Heart right ventricle (tissue), 16 donors: ENCODE measurements at regions not wholly inside any gene's neighbourhood (a gene's known extent, or its start where the extent isn't known, plus 50 kb on each side); places are given as distances from the start of the nearest gene placed in this dataset.

Source experiments
- ATAC-seq, 8 donors: fragments of 200-7000 bp; cut with Tn5 transposase; one replicate each; pipeline ENCODE4 v1.9.1; 2020; ENCODE audit warnings: mild to moderate bottlenecking in 8 of 8, moderate library complexity in 8 of 8, moderate number of reproducible peaks in 1 of 8
- DNase-seq, 2 donors: peaks; one replicate each; pipeline ENCODE4 v3.0.0-alpha.2; 2020
- H3K27ac ChIP-seq, 10 donors: fragments of 200-600 bp; sonication (generic) in 2 of 10; one replicate each; pipeline versions ENCODE4 v1.5.0 to v1.8.0; 2020 to 2022; ENCODE audit warnings: mild to moderate bottlenecking in 3 of 10
- H3K27me3 ChIP-seq, 7 donors: fragments of 200-600 bp; one replicate each; pipeline ENCODE4 v1.8.0; 2021 to 2022; ENCODE audit warnings: mild to moderate bottlenecking in 2 of 7
- H3K36me3 ChIP-seq, 9 donors: fragments of 200-600 bp; sonication (generic) in 1 of 9; one replicate each; pipeline versions ENCODE4 v1.5.0 to v1.8.0; 2020 to 2022; ENCODE audit warnings: mild to moderate bottlenecking in 2 of 9
- H3K4me1 ChIP-seq, 9 donors: fragments of 200-600 bp; sonication (generic) in 1 of 9; one replicate each; pipeline versions ENCODE4 v1.5.0 to v1.8.0; 2020 to 2022; ENCODE audit warnings: mild to moderate bottlenecking in 4 of 9
- H3K4me3 ChIP-seq, 10 donors: fragments of 200-600 bp; sonication (generic) in 2 of 10; one replicate each; pipeline versions ENCODE4 v1.5.0 to v1.8.0; 2020 to 2022; ENCODE audit warnings: mild to moderate bottlenecking in 7 of 10, moderate library complexity in 2 of 10
- H3K9me3 ChIP-seq, 11 donors: fragments of 200-600 bp in 10 of 11; sonication (generic) in 2 of 11; one replicate each; pipeline versions ENCODE4 v1.5.0 to v1.8.0; 2013 to 2022; ENCODE audit warnings: mild to moderate bottlenecking in 2 of 11, control low read depth in 1 of 11, moderate library complexity in 1 of 11
- CTCF ChIP-seq, 9 donors: fragments of 200-600 bp; sonication (generic) in 2 of 9; IDR thresholded peaks; one replicate each; pipeline versions ENCODE4 v1.5.0 to v1.8.0; 2021 to 2022; ENCODE audit warnings: antibody characterized with exemption in 9 of 9, mild to moderate bottlenecking in 5 of 9, moderate library complexity in 1 of 9
- WGBS, 2 donors: extraction: QIAGEN DNeasy Blood & Tissue Kit; methylation state at CpG; one replicate each; pipeline ENCODE4 v1.1.7; 2013; ENCODE audit warnings: inconsistent platforms in 1 of 2; 5-methylcytosine and 5-hydroxymethylcytosine counted together
- intact Hi-C, 10 donors: fragments of 100-400 bp; cut with DNase I; formaldehyde crosslinking; loops; one replicate each; pipeline versions ENCODE4 v1.11.1 to v1.14.2; 2022
- donor health status: Arrhythmogenic right ventricular cardiomyopathy.
- donor health status: ischemic (EF 13 %, LVEDD 7.1; RV severe dilation, severe dysfunction).
- donor health status: healthy with polysubstance abuse.
- donor health status: DM: no; HTN: yes; CAD: no.
- donor health status: DM: no; HTN: no; CAD: no.
- donor health status: ischemic (EF 25% LVEDD 6.9; RV normal size, moderate dysfunction).
- donor health status: ischemic (EF 25% LVEDD 5.7; RV mildly dilated, moderate dysfunction).
- donor health status: healthy.
- donor health status: DM: yes; HTN: yes; CAD: no.
- donor health status: Ischemic cardiomyopathy.
- donor health status: ischemic (EF 35%, LVEDD 5.7; RV mildly dilated, moderate dysfunction).
- donor health status: nonischemic (EF 11% LVEDD 7.7; RV severe dilation, severe dysfunction).
- donor health status: DM: yes; HTN: yes; CAD: no.
- donor health status: PGD.
- donor health status: ischemic (EF 29% LVEDD 5.4; RV normal size, mild dysfunction).
- donor health status: nonischemic (EF 23%, LVEDD 6.1; RV moderate dilation, normal function).

GRCh38 chr5:4411664-4412063, 728.5 kb upstream of the ADAMTS16 start:
- DNase-seq (no peak), ATAC-seq (no peak)
- no peak for TF ChIP-seq CTCF (IDR thresholded peaks at IDR 0.05)
- Histone ChIP-seq H3K27ac (no peak overlapping the region), H3K27me3 (peaks cover 0 to 3% (median 0%) of the 10 kb centered on the region in 7 donors), H3K4me3 (no peak overlapping the region), H3K36me3 (no peaks in the 10 kb centered on the region), H3K4me1 (no peaks in the 10 kb centered on the region), H3K9me3 (no peaks in the 10 kb centered on the region)
- intact Hi-C loops: no loop called here
- WGBS, 2 donors: 70 to 76% methylated on average over 8 of the region's 8 CpGs

GRCh38 chr5:4413996-4414395, 726.1 kb upstream of the ADAMTS16 start:
- no peak for ATAC-seq
- Histone ChIP-seq H3K4me1 (no peaks in the 10 kb centered on the region), H3K4me3 (no peak overlapping the region), H3K36me3 (no peaks in the 10 kb centered on the region), H3K27ac (no peak overlapping the region), H3K9me3 (peaks cover 0 to 2% (median 0%) of the 10 kb centered on the region in 11 donors), H3K27me3 (peaks cover 0 to 3% (median 0%) of the 10 kb centered on the region in 7 donors)
- 57 to 58% methylated on average over 8 of the region's 8 CpGs for WGBS, 2 donors
- no peak for DNase-seq
- no peak for TF ChIP-seq CTCF (IDR thresholded peaks at IDR 0.05)
- intact Hi-C loops: no loop called here

- no peak for DNase-seq
- Histone ChIP-seq H3K4me1 (no peaks in the 10 kb centered on the region), H3K27ac (no peak overlapping the region), H3K36me3 (no peaks in the 10 kb centered on the region), H3K9me3 (peaks cover 0 to 2% (median 0%) of the 10 kb centered on the region in 11 donors), H3K4me3 (no peak overlapping the region), H3K27me3 (peaks cover 0 to 3% (median 0%) of the 10 kb centered on the region in 7 donors)
- no peak for ATAC-seq
- no peak for TF ChIP-seq CTCF (IDR thresholded peaks at IDR 0.05)
- 23 to 26% methylated on average over 2 of the region's 2 CpGs for WGBS, 2 donors
- intact Hi-C loops: no loop called here
Measured at GRCh38 chr5:4418084-4418483, 722.0 kb upstream of the ADAMTS16 start.

GRCh38 chr5:4419281-4419680, 720.8 kb upstream of the ADAMTS16 start:
- Histone ChIP-seq H3K36me3 (no peaks in the 10 kb centered on the region), H3K27ac (no peak overlapping the region), H3K4me1 (no peaks in the 10 kb centered on the region), H3K9me3 (peaks cover 0 to 2% (median 0%) of the 10 kb centered on the region in 11 donors), H3K4me3 (no peak overlapping the region), H3K27me3 (no peaks in the 10 kb centered on the region)
- DNase-seq (no peak), ATAC-seq (no peak)
- intact Hi-C loops: no loop called here
- no peak for TF ChIP-seq CTCF (IDR thresholded peaks at IDR 0.05)
- WGBS, 2 donors: 67% methylated on average over 8 of the region's 8 CpGs
